ENCODE measurements at regions not wholly inside any gene's neighbourhood (a gene's known extent, or its start where the extent isn't known, plus 50 kb on each side); places are given as distances from the start of the nearest gene placed in this dataset.

GRCh38 chr16:66136841-66137240, 229.7 kb upstream of the CDH5 start:
- no peak for TF ChIP-seq YY1 (IDR thresholded peaks at IDR 0.05; ENCODE audit: low read depth)

GRCh38 chr16:66135838-66136237, 230.7 kb upstream of the CDH5 start:
- no peak for TF ChIP-seq CREB1 (IDR thresholded peaks at IDR 0.05; ENCODE audit: low read depth)
- no peak for TF ChIP-seq NFIC (IDR thresholded peaks at IDR 0.05)
- no peak for TF ChIP-seq FOXM1 (IDR thresholded peaks at IDR 0.05; ENCODE audit: borderline replicate concordance, low read depth)
- no peak for TF ChIP-seq YY1 (IDR thresholded peaks at IDR 0.05; ENCODE audit: low read depth)
- TF ChIP-seq MAX (IDR thresholded peaks at IDR 0.05), result no peak
- no peak for TF ChIP-seq EP300 (IDR thresholded peaks at IDR 0.05; ENCODE audit: borderline replicate concordance)
- no peak for TF ChIP-seq TEAD4 (IDR thresholded peaks at IDR 0.05)
- TF ChIP-seq TAF1 (IDR thresholded peaks at IDR 0.05; ENCODE audit: low read depth), result no peak
- no peak for TF ChIP-seq USF1 (IDR thresholded peaks at IDR 0.05)

- no peak for TF ChIP-seq NFIC (IDR thresholded peaks at IDR 0.05)
- no peak for TF ChIP-seq CEBPB (IDR thresholded peaks at IDR 0.05)
- TF ChIP-seq FOXM1 (IDR thresholded peaks at IDR 0.05; ENCODE audit: borderline replicate concordance, low read depth), result no peak
- no peak for TF ChIP-seq TAF1 (IDR thresholded peaks at IDR 0.05; ENCODE audit: low read depth)
- TF ChIP-seq ZBTB7A (IDR thresholded peaks at IDR 0.05; ENCODE audit: low read depth), result no peak
- no peak for TF ChIP-seq YY1 (IDR thresholded peaks at IDR 0.05; ENCODE audit: low read depth)
- no peak for TF ChIP-seq USF1 (IDR thresholded peaks at IDR 0.05)
- TF ChIP-seq MAX (IDR thresholded peaks at IDR 0.05), result no peak
- no peak for TF ChIP-seq EP300 (IDR thresholded peaks at IDR 0.05; ENCODE audit: borderline replicate concordance)
- TF ChIP-seq REST (IDR thresholded peaks at IDR 0.05; ENCODE audit: low read depth), result no peak
- no peak for TF ChIP-seq EGR1 (IDR thresholded peaks at IDR 0.05)
- TF ChIP-seq RAD21 (IDR thresholded peaks at IDR 0.05; ENCODE audit: low read depth), result no peak
- no peak for TF ChIP-seq TEAD4 (IDR thresholded peaks at IDR 0.05)
- no peak for TF ChIP-seq TCF12 (IDR thresholded peaks at IDR 0.05; ENCODE audit: low read depth)
- no peak for TF ChIP-seq CREB1 (IDR thresholded peaks at IDR 0.05; ENCODE audit: low read depth)
These were observed 231.1 kb upstream of the CDH5 start for GRCh38 chr16:66135421-66135831.

- no peak for TF ChIP-seq TEAD4 (IDR thresholded peaks at IDR 0.05)
These were observed 231.6 kb upstream of the CDH5 start for GRCh38 chr16:66134875-66135274.

GRCh38 chr16:66133643-66134338, 232.7 kb upstream of the CDH5 start:
- TF ChIP-seq NFIC (IDR thresholded peaks at IDR 0.05), result no peak
- no peak for TF ChIP-seq CREB1 (IDR thresholded peaks at IDR 0.05; ENCODE audit: low read depth)
- no peak for TF ChIP-seq MAX (IDR thresholded peaks at IDR 0.05)
- TF ChIP-seq FOXM1 (IDR thresholded peaks at IDR 0.05; ENCODE audit: borderline replicate concordance, low read depth), result no peak
- TF ChIP-seq ZBTB7A (IDR thresholded peaks at IDR 0.05; ENCODE audit: low read depth), result no peak
- no peak for TF ChIP-seq TEAD4 (IDR thresholded peaks at IDR 0.05)
- no peak for TF ChIP-seq EGR1 (IDR thresholded peaks at IDR 0.05)
- no peak for TF ChIP-seq YY1 (IDR thresholded peaks at IDR 0.05; ENCODE audit: low read depth)

- TF ChIP-seq NFIC (IDR thresholded peaks at IDR 0.05), result no peak
- no peak for TF ChIP-seq CEBPB (IDR thresholded peaks at IDR 0.05)
- no peak for TF ChIP-seq USF1 (IDR thresholded peaks at IDR 0.05)
- no peak for TF ChIP-seq ZBTB7A (IDR thresholded peaks at IDR 0.05; ENCODE audit: low read depth)
- no peak for TF ChIP-seq MAX (IDR thresholded peaks at IDR 0.05)
- no peak for TF ChIP-seq EP300 (IDR thresholded peaks at IDR 0.05; ENCODE audit: borderline replicate concordance)
- no peak for TF ChIP-seq TAF1 (IDR thresholded peaks at IDR 0.05; ENCODE audit: low read depth)
- TF ChIP-seq RAD21 (IDR thresholded peaks at IDR 0.05; ENCODE audit: low read depth), result no peak
- no peak for TF ChIP-seq CREB1 (IDR thresholded peaks at IDR 0.05; ENCODE audit: low read depth)
- TF ChIP-seq EGR1 (IDR thresholded peaks at IDR 0.05), result no peak
- TF ChIP-seq TEAD4 (IDR thresholded peaks at IDR 0.05), result no peak
- no peak for TF ChIP-seq TCF12 (IDR thresholded peaks at IDR 0.05; ENCODE audit: low read depth)
- TF ChIP-seq YY1 (IDR thresholded peaks at IDR 0.05; ENCODE audit: low read depth), result no peak
These were observed 234.6 kb upstream of the CDH5 start for GRCh38 chr16:66131895-66132294.

- TF ChIP-seq MAX (IDR thresholded peaks at IDR 0.05) (no peak), EP300 (IDR thresholded peaks at IDR 0.05; ENCODE audit: borderline replicate concordance) (no peak), TAF1 (IDR thresholded peaks at IDR 0.05; ENCODE audit: low read depth) (no peak), EGR1 (IDR thresholded peaks at IDR 0.05) (no peak), CEBPB (IDR thresholded peaks at IDR 0.05) (no peak), USF1 (IDR thresholded peaks at IDR 0.05) (no peak), NFIC (IDR thresholded peaks at IDR 0.05) (no peak), REST (IDR thresholded peaks at IDR 0.05; ENCODE audit: low read depth) (no peak), TEAD4 (IDR thresholded peaks at IDR 0.05) (no peak), TCF12 (IDR thresholded peaks at IDR 0.05; ENCODE audit: low read depth) (no peak), ZBTB7A (IDR thresholded peaks at IDR 0.05; ENCODE audit: low read depth) (no peak), FOXM1 (IDR thresholded peaks at IDR 0.05; ENCODE audit: borderline replicate concordance, low read depth) (no peak), YY1 (IDR thresholded peaks at IDR 0.05; ENCODE audit: low read depth) (no peak), RAD21 (IDR thresholded peaks at IDR 0.05; ENCODE audit: low read depth) (no peak), CREB1 (IDR thresholded peaks at IDR 0.05; ENCODE audit: low read depth) (no peak)
These were observed 235.2 kb upstream of the CDH5 start for GRCh38 chr16:66131156-66131807.

Measured in Ishikawa (cell line).